ENCODE measurements at regions not wholly inside any gene's neighbourhood (a gene's known extent, or its start where the extent isn't known, plus 50 kb on each side); places are given as distances from the start of the nearest gene placed in this dataset.

DNA sequence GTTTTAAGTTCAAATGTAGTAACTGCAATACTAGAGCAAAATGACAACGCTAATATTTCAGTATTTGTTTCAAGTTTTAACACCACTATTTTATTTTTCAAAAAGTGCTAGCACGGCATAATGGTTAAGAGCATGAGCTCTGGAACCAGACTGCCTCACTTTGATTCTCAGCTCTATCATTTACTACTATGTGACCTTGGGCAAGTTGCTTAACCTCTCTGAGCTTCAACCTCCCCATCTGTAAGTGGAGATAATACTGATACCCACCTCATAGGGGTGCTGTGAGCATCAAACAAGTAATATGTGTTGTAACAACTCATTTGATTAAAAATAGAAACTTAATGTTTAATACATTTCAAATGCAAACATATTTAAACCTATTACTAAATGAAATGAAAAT is 115.4 kb upstream of the NPHP3 start:
- no TSS peak for BruUV-seq (replicated peaks)
- H3K36me3 Mint-ChIP-seq (ENCODE audit: insufficient read depth, unreplicated experiment): no peaks in the 10 kb centered on the region

DNA sequence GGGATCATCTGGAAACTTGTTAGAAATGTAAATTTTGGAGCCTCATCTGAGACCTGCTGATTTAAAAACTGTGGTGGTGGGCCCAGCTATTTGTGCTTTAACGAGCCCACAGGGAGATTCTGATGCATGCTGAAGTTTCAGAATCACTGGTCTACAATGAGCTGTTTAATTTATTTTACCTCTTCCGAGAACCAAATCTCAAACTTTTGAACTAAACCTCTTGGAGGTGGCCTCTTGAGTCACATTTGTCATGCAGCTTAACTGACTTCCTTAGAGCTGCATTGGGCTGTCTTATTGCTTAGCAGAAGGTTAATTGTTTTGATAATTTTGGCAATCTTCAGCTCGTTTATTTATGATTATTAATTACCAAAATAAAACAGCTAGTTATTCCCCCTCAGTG is 112.1 kb upstream of the NPHP3 start:
- Mint-ChIP-seq H3K4me3 (ENCODE audit: unreplicated experiment) (no peak overlapping the region), H3K36me3 (ENCODE audit: insufficient read depth, unreplicated experiment) (no peaks in the 10 kb centered on the region), H3K27ac (ENCODE audit: unreplicated experiment) (no peak overlapping the region), H3K9me3 (ENCODE audit: unreplicated experiment) (no peaks in the 10 kb centered on the region), H3K27me3 (ENCODE audit: insufficient read depth, unreplicated experiment) (peaks cover 8% of the 10 kb centered on the region), H3K4me1 (ENCODE audit: low read depth, unreplicated experiment) (no peaks in the 10 kb centered on the region)
- POLR2A ChIA-PET: no interaction called here
- DNase-seq: no peak
- Histone ChIP-seq H3K27me3 (replicated peaks; ENCODE audit: control insufficient read depth, insufficient read depth, low read length) (no peaks in the 10 kb centered on the region), H3K4me3 (ENCODE audit: low read depth, low read length) (no peak overlapping the region), H3K36me3 (ENCODE audit: control insufficient read depth, insufficient read depth, low read length) (no peaks in the 10 kb centered on the region), H3K4me1 (no peaks in the 10 kb centered on the region), H3K9me3 (no peaks in the 10 kb centered on the region)
- TF ChIP-seq, protein P1, sequence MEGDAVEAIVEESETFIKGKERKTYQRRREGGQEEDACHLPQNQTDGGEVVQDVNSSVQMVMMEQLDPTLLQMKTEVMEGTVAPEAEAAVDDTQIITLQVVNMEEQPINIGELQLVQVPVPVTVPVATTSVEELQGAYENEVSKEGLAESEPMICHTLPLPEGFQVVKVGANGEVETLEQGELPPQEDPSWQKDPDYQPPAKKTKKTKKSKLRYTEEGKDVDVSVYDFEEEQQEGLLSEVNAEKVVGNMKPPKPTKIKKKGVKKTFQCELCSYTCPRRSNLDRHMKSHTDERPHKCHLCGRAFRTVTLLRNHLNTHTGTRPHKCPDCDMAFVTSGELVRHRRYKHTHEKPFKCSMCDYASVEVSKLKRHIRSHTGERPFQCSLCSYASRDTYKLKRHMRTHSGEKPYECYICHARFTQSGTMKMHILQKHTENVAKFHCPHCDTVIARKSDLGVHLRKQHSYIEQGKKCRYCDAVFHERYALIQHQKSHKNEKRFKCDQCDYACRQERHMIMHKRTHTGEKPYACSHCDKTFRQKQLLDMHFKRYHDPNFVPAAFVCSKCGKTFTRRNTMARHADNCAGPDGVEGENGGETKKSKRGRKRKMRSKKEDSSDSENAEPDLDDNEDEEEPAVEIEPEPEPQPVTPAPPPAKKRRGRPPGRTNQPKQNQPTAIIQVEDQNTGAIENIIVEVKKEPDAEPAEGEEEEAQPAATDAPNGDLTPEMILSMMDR (IDR thresholded peaks at IDR 0.05; ENCODE audit: insufficient read depth in 1 of 2, low read depth in 1 of 2, low read length in 1 of 2, severe bottlenecking in 1 of 2, unreplicated experiment in 1 of 2): no peak
- BruUV-seq (replicated peaks): no TSS peak
- CTCF ChIA-PET: no interaction called here
- intact Hi-C loops (cut with micrococcal nuclease; ENCODE audit: unreplicated experiment): no loop called here

More for the DNA sequence above, 115.4 kb upstream of the NPHP3 start:
- Mint-ChIP-seq H3K27me3 (ENCODE audit: insufficient read depth, unreplicated experiment) (peaks cover 8% of the 10 kb centered on the region), H3K9me3 (ENCODE audit: unreplicated experiment) (no peaks in the 10 kb centered on the region), H3K27ac (ENCODE audit: unreplicated experiment) (no peak overlapping the region), H3K4me3 (ENCODE audit: unreplicated experiment) (no peak overlapping the region), H3K4me1 (ENCODE audit: low read depth, unreplicated experiment) (no peaks in the 10 kb centered on the region)
- no peak for DNase-seq
- TF ChIP-seq, protein P1 (IDR thresholded peaks at IDR 0.05; ENCODE audit: insufficient read depth in 1 of 2, low read depth in 1 of 2, low read length in 1 of 2, severe bottlenecking in 1 of 2, unreplicated experiment in 1 of 2): no peak
- Histone ChIP-seq H3K4me1 (no peaks in the 10 kb centered on the region), H3K4me3 (ENCODE audit: low read depth, low read length) (no peak overlapping the region), H3K36me3 (ENCODE audit: control insufficient read depth, insufficient read depth, low read length) (no peaks in the 10 kb centered on the region), H3K9me3 (no peaks in the 10 kb centered on the region), H3K27me3 (replicated peaks; ENCODE audit: control insufficient read depth, insufficient read depth, low read length) (no peaks in the 10 kb centered on the region)
- intact Hi-C loops (cut with micrococcal nuclease; ENCODE audit: unreplicated experiment): no loop called here
- CTCF ChIA-PET: interaction anchor here (0.6 kb wide), 1 partner anchor 9 kb away, joined by 3 read pairs; no protein-coding TSS in a partner anchor
- POLR2A ChIA-PET: no interaction called here

DNA sequence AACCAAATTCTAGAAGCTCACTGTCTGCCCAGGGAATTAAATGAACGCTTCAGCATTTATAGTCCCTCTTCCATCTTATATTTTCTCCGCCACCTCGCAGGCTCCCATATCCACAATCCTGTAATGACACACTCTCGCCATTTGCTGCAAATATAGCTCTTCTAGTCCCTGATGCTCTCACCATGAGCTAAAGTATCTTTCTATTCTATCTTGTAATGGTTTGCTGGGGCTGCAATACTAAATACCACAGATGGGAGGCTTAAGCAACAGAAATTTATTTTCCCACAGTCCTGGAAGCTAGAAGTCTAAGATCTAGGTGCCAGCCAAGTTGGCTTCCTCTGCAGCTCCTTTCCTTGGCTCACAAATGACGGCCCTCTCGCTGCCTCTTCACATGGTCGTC is 106.9 kb upstream of the NPHP3 start:
- H3K4me3 Mint-ChIP-seq (ENCODE audit: unreplicated experiment): no peak overlapping the region
- no peaks in the 10 kb centered on the region for H3K4me1 ChIP-seq
- BruUV-seq (replicated peaks): no TSS peak
- no peaks in the 10 kb centered on the region for H3K36me3 ChIP-seq (ENCODE audit: control insufficient read depth, insufficient read depth, low read length)
- no peaks in the 10 kb centered on the region for H3K9me3 ChIP-seq
- H3K27ac Mint-ChIP-seq (ENCODE audit: unreplicated experiment): no peak overlapping the region
- H3K36me3 Mint-ChIP-seq (ENCODE audit: insufficient read depth, unreplicated experiment): no peaks in the 10 kb centered on the region
- CTCF ChIA-PET: interaction anchor here (0.7 kb wide), 1 partner anchor 8 kb away, joined by 3 read pairs; no protein-coding TSS in a partner anchor
- no peak for DNase-seq
- no peaks in the 10 kb centered on the region for H3K9me3 Mint-ChIP-seq (ENCODE audit: unreplicated experiment)
- H3K4me1 Mint-ChIP-seq (ENCODE audit: low read depth, unreplicated experiment): no peaks in the 10 kb centered on the region
- no peak overlapping the region for H3K4me3 ChIP-seq (ENCODE audit: low read depth, low read length)
- TF ChIP-seq, protein P1 (IDR thresholded peaks at IDR 0.05; ENCODE audit: insufficient read depth in 1 of 2, low read depth in 1 of 2, low read length in 1 of 2, severe bottlenecking in 1 of 2, unreplicated experiment in 1 of 2): no peak
- intact Hi-C loops (cut with micrococcal nuclease; ENCODE audit: unreplicated experiment): no loop called here
- POLR2A ChIA-PET: no interaction called here
- H3K27me3 ChIP-seq (replicated peaks; ENCODE audit: control insufficient read depth, insufficient read depth, low read length): no peaks in the 10 kb centered on the region
- H3K27me3 Mint-ChIP-seq (ENCODE audit: insufficient read depth, unreplicated experiment): peaks cover 10% of the 10 kb centered on the region

Data from Caco-2 (cell line).